ENCODE measurements at regions not wholly inside any gene's neighbourhood (a gene's known extent, or its start where the extent isn't known, plus 50 kb on each side); places are given as distances from the start of the nearest gene placed in this dataset.

DNA sequence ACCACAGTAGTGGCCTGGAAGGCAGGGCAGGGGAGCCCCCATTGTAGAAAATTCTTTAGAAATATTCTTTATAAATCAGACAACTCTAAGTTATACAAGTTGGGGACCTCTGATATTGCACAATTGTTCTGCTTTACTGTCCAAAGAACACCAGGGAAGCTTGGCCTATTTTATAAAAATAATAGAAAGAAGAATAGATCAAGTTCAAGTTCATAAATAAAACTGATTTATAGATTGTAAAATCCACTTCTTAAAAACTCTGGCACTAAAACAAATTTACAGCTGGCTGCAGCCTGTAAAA lies 55.0 kb upstream of the GALNT2 start:
- Mint-ChIP-seq H3K4me1 (ENCODE audit: low read depth, unreplicated experiment) (no peaks in the 10 kb centered on the region), H3K27me3 (ENCODE audit: insufficient read depth, unreplicated experiment) (no peaks in the 10 kb centered on the region), H3K9me3 (ENCODE audit: unreplicated experiment) (no peaks in the 10 kb centered on the region), H3K36me3 (ENCODE audit: insufficient read depth, unreplicated experiment) (no peaks in the 10 kb centered on the region), H3K27ac (ENCODE audit: unreplicated experiment) (no peak overlapping the region), H3K4me3 (ENCODE audit: unreplicated experiment) (no peak overlapping the region)
- POLR2A ChIA-PET, result no interaction called here
- no peaks in the 10 kb centered on the region for H3K27me3 ChIP-seq (replicated peaks; ENCODE audit: control insufficient read depth, insufficient read depth, low read length)
- H3K4me1 ChIP-seq, result no peaks in the 10 kb centered on the region
- CTCF ChIA-PET, result no interaction called here
- H3K9me3 ChIP-seq, result no peaks in the 10 kb centered on the region
- intact Hi-C loops (cut with micrococcal nuclease; ENCODE audit: unreplicated experiment), result no loop called here
- no TSS peak for BruUV-seq (replicated peaks)
- TF ChIP-seq, protein P1, sequence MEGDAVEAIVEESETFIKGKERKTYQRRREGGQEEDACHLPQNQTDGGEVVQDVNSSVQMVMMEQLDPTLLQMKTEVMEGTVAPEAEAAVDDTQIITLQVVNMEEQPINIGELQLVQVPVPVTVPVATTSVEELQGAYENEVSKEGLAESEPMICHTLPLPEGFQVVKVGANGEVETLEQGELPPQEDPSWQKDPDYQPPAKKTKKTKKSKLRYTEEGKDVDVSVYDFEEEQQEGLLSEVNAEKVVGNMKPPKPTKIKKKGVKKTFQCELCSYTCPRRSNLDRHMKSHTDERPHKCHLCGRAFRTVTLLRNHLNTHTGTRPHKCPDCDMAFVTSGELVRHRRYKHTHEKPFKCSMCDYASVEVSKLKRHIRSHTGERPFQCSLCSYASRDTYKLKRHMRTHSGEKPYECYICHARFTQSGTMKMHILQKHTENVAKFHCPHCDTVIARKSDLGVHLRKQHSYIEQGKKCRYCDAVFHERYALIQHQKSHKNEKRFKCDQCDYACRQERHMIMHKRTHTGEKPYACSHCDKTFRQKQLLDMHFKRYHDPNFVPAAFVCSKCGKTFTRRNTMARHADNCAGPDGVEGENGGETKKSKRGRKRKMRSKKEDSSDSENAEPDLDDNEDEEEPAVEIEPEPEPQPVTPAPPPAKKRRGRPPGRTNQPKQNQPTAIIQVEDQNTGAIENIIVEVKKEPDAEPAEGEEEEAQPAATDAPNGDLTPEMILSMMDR (IDR thresholded peaks at IDR 0.05; ENCODE audit: insufficient read depth in 1 of 2, low read depth in 1 of 2, low read length in 1 of 2, severe bottlenecking in 1 of 2, unreplicated experiment in 1 of 2), result no peak
- DNase-seq, result no peak
- H3K4me3 ChIP-seq (ENCODE audit: low read depth, low read length), result no peak overlapping the region
- H3K36me3 ChIP-seq (ENCODE audit: control insufficient read depth, insufficient read depth, low read length), result no peaks in the 10 kb centered on the region

DNA sequence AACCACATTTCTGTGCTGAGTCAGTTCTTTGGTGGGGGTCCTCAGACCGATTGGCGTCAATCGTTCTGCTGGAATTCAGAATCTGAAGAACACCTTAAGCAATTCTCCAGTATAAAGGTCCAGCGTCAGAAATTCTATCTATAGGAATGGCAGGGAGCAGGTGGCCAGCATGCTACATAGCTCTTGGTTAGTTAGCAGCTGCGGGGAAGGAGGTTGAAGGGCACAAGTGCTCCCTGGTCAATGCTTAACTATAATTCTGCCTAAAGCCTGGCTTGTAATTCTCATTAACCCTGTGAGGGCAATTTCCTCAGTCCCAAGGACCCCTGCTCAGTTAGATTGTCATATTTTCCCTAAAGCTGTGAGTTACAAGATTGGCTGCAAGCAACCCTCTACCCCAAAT lies 54.3 kb upstream of the GALNT2 start:
- Histone ChIP-seq H3K36me3 (ENCODE audit: control insufficient read depth, insufficient read depth, low read length) (no peaks in the 10 kb centered on the region), H3K9me3 (no peaks in the 10 kb centered on the region), H3K4me1 (no peaks in the 10 kb centered on the region), H3K27me3 (replicated peaks; ENCODE audit: control insufficient read depth, insufficient read depth, low read length) (no peaks in the 10 kb centered on the region), H3K4me3 (ENCODE audit: low read depth, low read length) (no peak overlapping the region)
- no TSS peak for BruUV-seq (replicated peaks)
- Mint-ChIP-seq H3K4me3 (ENCODE audit: unreplicated experiment) (no peak overlapping the region), H3K4me1 (ENCODE audit: low read depth, unreplicated experiment) (no peaks in the 10 kb centered on the region), H3K27me3 (ENCODE audit: insufficient read depth, unreplicated experiment) (no peaks in the 10 kb centered on the region), H3K9me3 (ENCODE audit: unreplicated experiment) (no peaks in the 10 kb centered on the region), H3K27ac (ENCODE audit: unreplicated experiment) (no peak overlapping the region), H3K36me3 (ENCODE audit: insufficient read depth, unreplicated experiment) (no peaks in the 10 kb centered on the region)
- intact Hi-C loops (cut with micrococcal nuclease; ENCODE audit: unreplicated experiment), result no loop called here
- DNase-seq, result no peak
- ChIA-PET CTCF (no interaction called here), POLR2A (no interaction called here)
- TF ChIP-seq, protein P1 (IDR thresholded peaks at IDR 0.05; ENCODE audit: insufficient read depth in 1 of 2, low read depth in 1 of 2, low read length in 1 of 2, severe bottlenecking in 1 of 2, unreplicated experiment in 1 of 2), result no peak

DNA sequence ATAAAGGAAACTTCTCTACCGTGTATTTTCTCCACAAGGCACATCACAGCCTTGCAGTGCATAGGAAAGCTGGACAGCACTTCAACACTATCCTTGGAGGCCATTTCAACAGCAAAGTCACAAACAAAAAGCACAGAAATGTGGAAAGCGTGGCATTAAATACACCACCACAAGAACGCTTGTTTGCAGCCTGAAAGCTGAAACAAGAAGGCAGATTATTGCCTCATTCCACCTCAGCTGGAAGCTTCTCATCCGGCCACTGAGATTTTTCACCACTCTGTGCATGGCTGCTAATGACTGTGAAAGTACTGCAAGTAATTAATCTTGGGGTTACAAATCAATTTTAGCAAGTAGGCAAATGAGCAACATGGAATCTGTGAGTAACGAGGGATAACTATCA lies 50.9 kb upstream of the GALNT2 start:
- H3K36me3 ChIP-seq (ENCODE audit: control insufficient read depth, insufficient read depth, low read length), result no peaks in the 10 kb centered on the region
- H3K4me1 Mint-ChIP-seq (ENCODE audit: low read depth, unreplicated experiment), result no peaks in the 10 kb centered on the region
- no peaks in the 10 kb centered on the region for H3K9me3 ChIP-seq
- H3K27me3 ChIP-seq (replicated peaks; ENCODE audit: control insufficient read depth, insufficient read depth, low read length), result no peaks in the 10 kb centered on the region
- H3K36me3 Mint-ChIP-seq (ENCODE audit: insufficient read depth, unreplicated experiment), result no peaks in the 10 kb centered on the region
- H3K27ac Mint-ChIP-seq (ENCODE audit: unreplicated experiment), result no peak overlapping the region
- DNase-seq, result no peak
- BruUV-seq (replicated peaks), result no TSS peak
- H3K27me3 Mint-ChIP-seq (ENCODE audit: insufficient read depth, unreplicated experiment), result no peaks in the 10 kb centered on the region
- no peak overlapping the region for H3K4me3 ChIP-seq (ENCODE audit: low read depth, low read length)
- TF ChIP-seq, protein P1 (IDR thresholded peaks at IDR 0.05; ENCODE audit: insufficient read depth in 1 of 2, low read depth in 1 of 2, low read length in 1 of 2, severe bottlenecking in 1 of 2, unreplicated experiment in 1 of 2), result no peak
- no peak overlapping the region for H3K4me3 Mint-ChIP-seq (ENCODE audit: unreplicated experiment)
- no peaks in the 10 kb centered on the region for H3K4me1 ChIP-seq
- H3K9me3 Mint-ChIP-seq (ENCODE audit: unreplicated experiment), result no peaks in the 10 kb centered on the region
- ChIA-PET POLR2A (no interaction called here), CTCF (no interaction called here)
- intact Hi-C loops (cut with micrococcal nuclease; ENCODE audit: unreplicated experiment), result no loop called here

Measured in Caco-2 (cell line).